GM12864 (cell line): ENCODE measurements at regions not wholly inside any gene's neighbourhood (a gene's known extent, or its start where the extent isn't known, plus 50 kb on each side); places are given as distances from the start of the nearest gene placed in this dataset.
"Not testable (repeated sequence)": the region's sequence is repeated elsewhere in the genome, so short reads cannot be mapped to it uniquely, and the experiment has no call there.

Experiments used
- DNase-seq: peaks from one replicate; pipeline ENCODE4 v3.0.0-alpha.2; 2011; ENCODE audit warnings: low read depth
- H3K4me3 ChIP-seq: 2 replicates; pipeline ENCODE4 v1.5.1; 2011; ENCODE audit warnings: mild to moderate bottlenecking, low read depth, low read length, control low read depth
- CTCF ChIP-seq: IDR thresholded peaks from 2 replicates; pipeline ENCODE4 v1.5.1; 2011; ENCODE audit warnings: low read depth, mild to moderate bottlenecking, moderate library complexity, low read length, control low read depth, inconsistent platforms; ENCODE audit errors: missing control alignments

GRCh38 chr10:114872519-114873087 is 51.0 kb downstream of the FHIP2A start:
- H3K4me3 ChIP-seq, result no peak overlapping the region
- no peak for TF ChIP-seq CTCF
- DNase-seq, result no peak

GRCh38 chr10:114874827-114875411 is 53.3 kb downstream of the FHIP2A start:
- DNase-seq, result no peak
- peak; percentile 12 for TF ChIP-seq CTCF
- no peak overlapping the region for H3K4me3 ChIP-seq

- DNase-seq, H3K4me3 ChIP-seq: not testable (repeated sequence)
Measured at GRCh38 chr10:114875590-114876081, 54.1 kb downstream of the FHIP2A start.

GRCh38 chr10:114876169-114876568 is 54.6 kb downstream of the FHIP2A start:
- no peak for DNase-seq
- H3K4me3 ChIP-seq, result no peak overlapping the region
- TF ChIP-seq CTCF, result peak; percentile 27

- no peak overlapping the region for H3K4me3 ChIP-seq
- peak; percentile 85 for TF ChIP-seq CTCF
- peak; percentile 12 for DNase-seq
Measured at GRCh38 chr10:114876602-114877300, 55.2 kb downstream of the FHIP2A start.

- no peak for DNase-seq
- TF ChIP-seq CTCF, result no peak
- no peak overlapping the region for H3K4me3 ChIP-seq
Measured at GRCh38 chr10:114877301-114877644, 55.7 kb downstream of the FHIP2A start.

- TF ChIP-seq CTCF, result no peak
- no peak for DNase-seq
- H3K4me3 ChIP-seq, result no peak overlapping the region
Measured at GRCh38 chr10:114879093-114879492, 57.5 kb downstream of the FHIP2A start.
